ENCODE measurements at regions not wholly inside any gene's neighbourhood (a gene's known extent, or its start where the extent isn't known, plus 50 kb on each side); places are given as distances from the start of the nearest gene placed in this dataset.
"Not testable (repeated sequence)": the region's sequence is repeated elsewhere in the genome, so short reads cannot be mapped to it uniquely, and the experiment has no call there.

- not testable (repeated sequence) for TF ChIP-seq CTCF (IDR thresholded peaks at IDR 0.05; ENCODE audit: poor library complexity, severe bottlenecking); POLR2AphosphoS5 (IDR thresholded peaks at IDR 0.05); MXI1 (conservative IDR thresholded peaks at IDR 0.05; ENCODE audit: poor library complexity, severe bottlenecking); EZH2 (IDR thresholded peaks at IDR 0.05; ENCODE audit: borderline replicate concordance, insufficient read depth, low read length, poor library complexity, severe bottlenecking); RAD21 (conservative IDR thresholded peaks at IDR 0.05); TAF1 (IDR thresholded peaks at IDR 0.05; ENCODE audit: low read depth); EP300 (conservative IDR thresholded peaks at IDR 0.05; ENCODE audit: poor library complexity, severe bottlenecking); REST (IDR thresholded peaks at IDR 0.05; ENCODE audit: borderline replicate concordance); SMC3 (conservative IDR thresholded peaks at IDR 0.05; ENCODE audit: poor library complexity)
Observed at GRCh38 chr22:16902051-16902450, 76.8 kb upstream of the XKR3 start.

Measured in neural cell (in vitro differentiated cells).